GM18861 (cell line): ENCODE measurements at regions not wholly inside any gene's neighbourhood (a gene's known extent, or its start where the extent isn't known, plus 50 kb on each side); places are given as distances from the start of the nearest gene placed in this dataset.
"Not testable (repeated sequence)": the region's sequence is repeated elsewhere in the genome, so short reads cannot be mapped to it uniquely, and the experiment has no call there.

Experiments
- ATAC-seq: cut with Tn5 transposase; IDR thresholded peaks from one replicate; pipeline ENCODE4 v1.9.1; 2021; ENCODE audit not compliant: unreplicated experiment

DNA sequence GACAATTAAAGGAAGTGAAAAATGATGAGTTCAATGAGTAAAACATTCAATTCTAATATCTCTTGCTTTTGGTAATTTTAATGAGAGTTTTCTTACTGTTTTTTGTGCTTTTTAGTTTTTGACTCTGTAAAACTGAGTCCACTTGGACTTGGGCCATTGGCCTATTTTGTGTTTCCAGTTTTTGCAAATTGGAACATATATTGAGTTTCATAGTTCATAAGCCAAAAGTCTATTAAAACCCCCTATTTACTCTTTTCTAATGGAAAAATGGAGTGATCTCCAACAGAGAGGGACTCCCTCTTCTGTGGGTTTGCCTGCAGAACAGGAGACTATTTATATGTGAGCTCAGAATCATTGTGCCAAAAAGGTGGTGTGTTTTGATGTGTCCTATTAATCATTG, 219.7 kb upstream of the SPRY2 start:
- ATAC-seq: no peak

DNA sequence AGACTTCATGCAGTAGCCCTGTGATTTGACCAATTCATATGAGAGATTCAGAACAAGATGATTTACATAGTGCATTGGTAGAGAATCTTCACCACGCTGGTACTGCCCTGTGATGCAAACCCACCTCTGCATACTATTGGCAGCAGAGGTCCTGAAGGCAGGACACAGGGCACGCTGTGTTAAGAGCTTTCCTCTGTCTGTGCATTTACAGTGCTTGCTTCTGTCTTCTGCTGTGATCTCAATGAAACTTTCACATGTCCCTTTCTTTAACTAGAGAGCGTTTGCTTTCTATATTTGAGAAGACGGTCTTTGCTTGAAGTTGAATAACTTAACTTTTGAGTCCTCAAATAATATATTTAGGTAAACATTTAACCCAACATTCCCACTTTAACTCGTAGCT, 219.0 kb upstream of the SPRY2 start:
- ATAC-seq: no peak

DNA sequence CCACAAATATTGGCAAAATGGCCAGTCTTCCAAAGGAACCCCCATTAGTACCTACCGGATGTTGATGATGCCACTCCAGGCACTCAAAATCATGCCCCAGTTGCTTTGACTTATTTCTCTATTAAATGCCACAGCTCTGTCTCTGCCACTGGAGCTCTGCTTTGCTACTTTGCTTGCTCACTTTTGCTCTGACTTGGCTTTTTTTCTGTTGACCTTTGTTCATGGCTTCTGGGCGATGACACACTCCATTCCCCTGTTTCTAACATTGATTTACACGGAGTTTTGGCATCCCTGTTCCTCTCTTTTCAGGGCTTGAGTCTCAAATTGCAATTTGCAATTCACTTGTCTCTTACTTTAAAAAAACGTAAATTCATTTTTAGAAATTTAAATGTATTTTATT, 217.1 kb upstream of the SPRY2 start:
- no peak for ATAC-seq

DNA sequence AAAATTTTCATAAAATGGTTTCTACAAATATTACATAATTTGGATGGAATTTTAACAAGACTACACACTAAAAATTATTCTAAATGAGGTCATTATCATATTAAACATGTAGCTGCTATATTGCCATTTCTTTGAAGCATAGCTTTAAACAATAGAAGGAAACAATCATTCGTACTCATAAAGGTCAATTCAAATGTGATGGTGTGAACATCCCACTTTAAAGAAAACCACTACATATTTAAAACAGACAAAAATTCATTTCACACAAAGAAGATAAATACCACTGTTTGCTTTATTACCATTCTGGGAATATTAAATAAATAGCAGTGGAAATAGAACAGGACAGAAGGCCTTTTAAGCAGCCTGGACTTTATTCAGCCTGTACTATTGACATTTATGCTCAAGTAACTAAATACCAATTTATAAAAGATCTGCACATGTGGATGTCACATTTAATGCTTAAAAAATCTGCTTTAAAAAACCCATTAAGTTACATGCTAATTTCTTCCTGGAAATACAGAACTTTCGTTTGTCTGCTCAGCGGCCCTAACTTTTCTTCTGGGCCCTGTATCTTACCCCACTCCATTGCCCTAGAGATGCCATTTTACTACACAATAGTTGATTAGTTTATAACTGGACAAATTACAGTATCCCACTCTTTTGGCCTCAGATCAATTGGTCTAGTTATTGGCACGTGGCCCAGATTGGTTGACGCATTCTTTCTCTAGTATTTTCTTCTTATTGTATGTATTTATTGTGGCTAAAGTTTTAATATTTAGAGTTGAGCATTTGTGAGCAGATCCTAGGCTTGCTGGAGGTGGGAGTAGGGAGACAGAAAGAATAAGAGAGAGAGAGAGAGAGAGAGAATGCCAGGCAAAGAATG, 215.1 kb upstream of the SPRY2 start:
- ATAC-seq: no peak

DNA sequence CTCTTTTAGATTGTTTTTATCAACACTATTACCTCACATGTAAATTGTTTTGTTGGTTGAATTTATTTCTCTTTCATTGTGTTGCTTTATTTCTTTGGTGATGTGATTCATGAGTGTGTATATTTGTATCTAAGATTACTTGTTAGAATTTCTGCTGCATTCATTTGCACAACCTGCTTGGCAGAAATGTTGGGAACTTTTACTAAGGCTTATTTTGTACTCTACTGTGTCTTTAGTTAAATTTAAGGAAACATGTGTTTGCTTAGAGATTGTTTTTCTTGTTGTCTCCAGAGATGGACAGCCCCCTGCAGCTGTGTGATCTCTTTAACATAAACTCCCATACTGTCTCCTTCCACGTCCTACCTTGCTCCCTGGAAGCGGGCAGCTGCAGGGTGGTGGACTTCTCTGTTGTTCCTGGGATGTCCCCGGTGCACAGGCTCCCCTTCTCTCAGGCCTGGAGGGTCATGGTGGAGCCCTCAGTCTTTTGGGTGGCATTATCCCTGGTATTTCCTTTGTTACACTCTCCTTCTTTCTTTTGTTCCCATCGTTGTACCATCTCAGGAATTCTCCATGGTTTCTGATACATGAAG, 212.0 kb upstream of the SPRY2 start:
- ATAC-seq: no peak

DNA sequence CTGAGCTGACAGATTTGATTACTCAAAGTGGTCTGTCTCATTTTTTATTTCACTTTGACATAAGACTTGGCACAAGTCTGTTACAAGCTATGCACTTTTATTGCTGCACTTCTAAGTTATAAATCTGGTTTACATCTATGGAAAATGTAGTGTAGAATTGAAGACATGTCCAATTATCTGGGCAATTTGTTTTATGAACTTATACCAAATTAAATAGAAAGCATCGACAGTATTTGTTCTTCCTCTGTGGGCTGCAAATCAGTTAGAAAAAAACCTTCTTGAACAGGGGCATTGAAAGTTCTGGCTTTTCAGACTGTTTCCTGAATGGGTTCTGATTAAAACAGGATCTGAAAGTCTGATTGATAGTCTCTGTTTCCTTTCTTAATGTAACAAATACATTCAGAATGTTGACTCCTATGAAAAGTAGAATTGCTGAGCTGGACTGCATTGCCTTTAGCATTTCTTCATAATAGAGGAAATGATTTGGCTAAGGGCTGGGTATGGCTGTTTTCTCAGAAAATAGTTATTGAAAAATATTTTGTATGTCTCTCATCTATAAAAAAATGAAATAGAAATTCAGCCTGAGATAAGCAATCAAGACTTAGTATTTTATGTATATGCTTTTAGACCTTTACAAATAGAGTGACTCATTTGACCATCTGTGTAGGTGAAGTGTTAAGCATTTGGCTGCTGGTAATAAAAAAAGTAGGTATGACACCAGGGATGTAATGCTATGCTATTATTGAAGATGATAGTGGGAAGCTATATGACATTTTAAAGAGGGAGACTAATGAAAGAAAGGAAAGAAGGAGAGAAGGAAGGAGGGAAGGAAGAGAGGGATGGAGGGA, 210.9 kb upstream of the SPRY2 start:
- ATAC-seq: no peak

DNA sequence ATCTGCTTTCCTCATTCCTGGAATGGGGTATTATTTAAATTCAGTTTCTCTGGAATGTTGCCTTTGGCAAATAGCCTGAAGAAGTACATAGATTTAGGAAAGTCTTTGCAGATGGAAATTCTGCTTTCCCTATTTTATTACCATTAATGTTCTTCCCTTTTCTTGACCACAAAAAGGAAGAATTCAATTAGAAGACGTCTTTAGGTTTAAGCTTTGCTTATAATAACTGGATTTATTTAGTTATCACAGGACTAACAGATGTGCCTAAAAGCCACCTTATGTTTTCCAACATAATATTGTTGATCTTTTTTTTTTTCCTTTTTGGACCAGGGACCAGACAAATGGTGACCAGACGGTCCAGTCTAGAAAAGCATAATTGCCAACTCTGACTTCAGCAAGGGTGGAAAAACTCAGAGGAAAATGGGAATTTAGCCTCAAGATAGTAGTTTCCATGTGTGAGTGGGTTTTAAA, 210.1 kb upstream of the SPRY2 start:
- ATAC-seq: no peak

DNA sequence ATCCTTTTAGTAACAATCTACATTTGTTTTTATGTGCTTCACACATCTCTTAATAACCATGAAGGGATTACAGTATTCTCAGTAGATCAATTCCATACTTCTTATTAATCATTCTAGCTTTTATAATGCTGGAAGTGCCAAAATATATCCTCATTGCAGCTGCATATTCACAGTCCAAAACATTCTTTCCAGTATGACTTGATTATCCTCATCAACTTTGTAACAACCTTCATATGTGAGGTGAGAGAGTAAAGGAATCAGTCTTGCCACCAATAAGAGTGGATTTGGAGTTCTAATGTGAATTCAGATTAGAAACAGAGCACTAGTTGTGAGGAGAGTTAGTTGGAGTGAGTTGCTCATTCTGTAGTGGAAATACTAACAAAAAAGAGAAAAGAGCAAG, 208.0 kb upstream of the SPRY2 start:
- ATAC-seq: no peak

DNA sequence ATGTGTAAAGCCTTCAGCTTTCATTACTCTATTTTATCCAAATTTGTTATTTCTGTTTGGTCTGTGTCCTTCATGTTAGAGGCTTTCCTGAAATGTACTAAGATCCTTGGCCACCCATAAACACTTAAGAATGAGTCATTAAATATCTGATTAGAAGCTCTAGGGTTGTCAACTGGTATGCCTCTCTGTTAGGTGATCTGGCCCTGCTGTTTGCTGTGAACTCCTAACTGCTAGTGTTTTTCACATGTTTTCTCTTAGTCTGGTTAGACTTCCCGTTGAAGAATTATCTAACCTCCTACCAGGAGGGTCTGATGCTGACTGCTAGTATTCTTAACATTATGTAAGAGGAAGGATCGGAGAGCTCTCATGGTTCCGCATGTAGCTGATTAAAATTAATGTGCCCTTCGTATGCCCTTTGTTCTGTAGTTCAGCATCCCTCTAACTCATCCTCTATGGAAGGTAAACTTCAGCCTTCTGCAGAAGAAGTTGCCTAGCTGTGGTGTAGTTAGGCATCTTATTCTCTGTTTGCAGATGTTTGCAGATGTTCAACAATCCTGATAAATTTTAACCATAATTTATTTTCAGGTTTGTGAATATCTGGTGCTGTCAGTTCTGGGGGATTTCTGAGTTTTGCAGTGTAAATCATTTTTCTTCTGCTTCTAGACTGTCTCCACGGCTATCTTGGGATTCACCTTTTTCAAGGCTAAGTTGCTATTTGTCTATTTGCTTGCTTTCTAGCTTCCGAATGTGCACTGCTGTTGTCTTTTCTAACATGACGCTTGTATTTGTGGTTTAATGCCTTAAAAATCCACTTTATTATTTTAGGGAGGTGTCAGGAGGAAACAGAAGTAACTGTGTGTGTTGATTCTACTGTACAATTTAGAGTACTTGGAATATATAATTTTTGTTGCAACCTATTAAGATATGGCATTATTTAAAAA, 207.2 kb upstream of the SPRY2 start:
- no peak for ATAC-seq

DNA sequence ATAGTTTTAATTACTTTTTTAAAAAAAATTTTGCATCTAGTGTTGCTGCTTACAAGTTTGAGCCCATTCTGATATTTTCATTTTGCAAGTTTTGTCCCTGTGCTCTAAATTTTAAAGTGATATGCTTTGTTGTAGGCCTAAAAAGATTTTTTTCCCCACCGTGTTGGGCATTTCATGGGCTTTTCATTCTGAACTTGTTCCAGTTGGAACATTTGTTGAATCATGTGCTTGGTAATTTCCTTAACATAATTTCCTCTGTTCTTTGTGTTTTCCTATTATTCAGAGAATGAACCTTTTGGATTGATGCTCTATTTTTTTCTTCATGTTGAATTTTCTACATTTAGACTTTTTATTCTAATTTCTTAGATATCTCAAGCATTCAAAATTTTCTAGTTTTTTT, 206.4 kb upstream of the SPRY2 start:
- ATAC-seq: no peak

DNA sequence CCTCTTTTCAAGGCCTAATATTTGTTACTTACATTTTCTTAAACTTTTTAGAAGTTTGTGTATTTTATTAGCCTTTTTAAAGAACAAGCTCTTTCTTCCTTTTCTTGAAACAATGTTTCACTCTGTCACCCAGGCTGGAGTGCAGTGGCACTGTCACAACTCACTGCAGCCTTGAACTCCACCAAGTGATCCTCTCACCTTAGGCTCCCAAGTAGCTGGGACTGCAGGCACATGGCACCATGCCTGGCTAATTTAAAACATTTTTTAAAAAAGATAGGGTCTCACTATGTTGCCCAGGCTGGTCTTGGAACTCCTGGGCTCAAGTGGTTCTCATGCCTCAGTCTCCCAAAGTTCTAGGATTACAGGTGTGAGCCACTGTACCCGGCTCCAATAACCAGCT, 192.2 kb upstream of the SPRY2 start:
- ATAC-seq: no peak

DNA sequence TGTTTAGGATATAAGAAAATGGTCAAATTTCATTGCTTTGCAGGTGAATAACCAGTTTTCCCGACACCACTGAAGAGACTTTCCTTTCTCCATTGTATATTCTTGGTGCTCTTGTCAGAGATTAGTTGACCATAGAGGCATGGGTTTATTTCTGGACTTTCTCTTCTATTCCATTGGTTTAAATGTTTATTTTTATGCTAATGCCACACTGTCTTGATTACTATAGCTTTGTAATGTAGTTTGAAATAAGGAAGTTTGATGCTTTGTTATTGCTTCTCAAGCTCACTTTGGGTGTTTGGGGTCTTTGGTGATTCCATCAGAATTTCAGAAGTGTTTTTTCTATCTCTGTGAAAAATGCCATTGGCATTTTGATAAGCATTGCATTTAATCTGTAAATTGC, 190.0 kb upstream of the SPRY2 start:
- no peak for ATAC-seq

DNA sequence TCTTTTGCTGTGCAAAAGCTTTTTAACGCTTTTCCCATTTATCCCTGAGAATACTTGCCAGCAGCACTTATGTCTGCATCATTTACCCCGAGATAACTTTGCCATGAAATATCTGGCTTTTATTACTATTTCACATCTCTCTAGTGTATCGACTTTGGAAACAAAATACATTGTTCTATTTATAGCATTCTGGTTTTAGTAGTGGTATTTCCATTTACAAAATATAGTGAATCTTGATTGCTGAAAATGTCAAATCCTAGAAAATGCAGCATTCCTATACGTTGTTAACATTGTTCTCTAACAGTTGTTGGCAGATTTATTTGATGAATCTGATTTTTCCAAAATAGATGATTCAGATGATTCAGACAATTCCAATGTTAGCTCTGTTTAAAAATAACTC, 189.3 kb upstream of the SPRY2 start:
- ATAC-seq: no peak

DNA sequence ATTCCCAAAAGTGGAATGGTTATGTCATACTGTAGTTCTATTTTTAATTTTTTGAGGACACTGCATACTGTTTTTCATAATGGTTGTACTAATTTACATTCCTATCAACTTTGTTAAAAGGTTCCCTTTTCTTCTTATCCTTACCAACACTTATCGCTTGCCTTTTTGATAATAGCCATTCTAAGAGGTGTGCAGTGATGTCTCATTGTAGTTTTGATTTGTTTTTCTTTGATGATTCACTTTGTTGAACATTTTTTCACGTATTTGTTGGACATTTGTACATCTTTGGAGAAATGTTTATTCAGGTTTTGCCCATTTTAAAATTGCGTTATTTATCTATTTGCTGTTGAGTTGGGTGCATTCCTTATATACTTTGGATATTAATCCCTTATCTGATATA, 188.8 kb upstream of the SPRY2 start:
- ATAC-seq: no peak

DNA sequence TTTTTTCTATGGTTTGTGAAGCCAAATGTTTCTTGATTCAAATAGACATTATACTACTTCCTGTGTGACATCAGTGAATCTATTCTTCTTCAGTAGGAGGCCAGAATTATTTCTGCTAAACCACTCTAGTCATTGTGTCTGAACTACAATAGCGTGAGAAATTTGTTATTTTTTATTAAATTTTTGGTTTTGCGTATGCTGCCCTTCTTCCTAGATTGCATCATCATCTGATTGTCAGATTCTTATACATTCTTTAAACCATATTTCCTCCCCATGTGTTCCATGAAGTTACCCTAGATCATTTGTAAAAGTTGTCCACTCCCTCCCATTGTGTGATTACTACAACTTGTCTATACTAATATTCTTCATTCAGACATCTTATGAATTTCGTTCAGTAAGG, 187.8 kb upstream of the SPRY2 start:
- ATAC-seq: no peak

DNA sequence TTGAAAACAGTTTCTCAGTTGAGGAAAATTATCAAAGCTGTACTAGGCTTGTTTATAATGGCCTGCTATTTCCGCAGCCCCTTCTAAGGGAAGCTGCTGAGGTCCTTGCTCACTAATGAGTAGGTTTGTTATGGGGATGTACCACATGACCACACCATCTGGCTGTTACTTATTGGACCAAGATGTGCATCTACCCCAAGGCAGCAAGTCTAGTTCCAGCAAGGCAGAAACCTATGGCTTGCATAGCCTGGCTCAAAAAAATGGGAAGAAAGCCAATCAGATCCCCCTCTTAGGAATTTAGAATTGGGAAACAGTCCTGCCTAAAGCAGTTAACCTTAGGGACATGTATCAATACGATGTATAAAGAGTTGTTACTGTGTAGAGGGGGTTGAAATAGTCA, 186.5 kb upstream of the SPRY2 start:
- ATAC-seq: no peak

DNA sequence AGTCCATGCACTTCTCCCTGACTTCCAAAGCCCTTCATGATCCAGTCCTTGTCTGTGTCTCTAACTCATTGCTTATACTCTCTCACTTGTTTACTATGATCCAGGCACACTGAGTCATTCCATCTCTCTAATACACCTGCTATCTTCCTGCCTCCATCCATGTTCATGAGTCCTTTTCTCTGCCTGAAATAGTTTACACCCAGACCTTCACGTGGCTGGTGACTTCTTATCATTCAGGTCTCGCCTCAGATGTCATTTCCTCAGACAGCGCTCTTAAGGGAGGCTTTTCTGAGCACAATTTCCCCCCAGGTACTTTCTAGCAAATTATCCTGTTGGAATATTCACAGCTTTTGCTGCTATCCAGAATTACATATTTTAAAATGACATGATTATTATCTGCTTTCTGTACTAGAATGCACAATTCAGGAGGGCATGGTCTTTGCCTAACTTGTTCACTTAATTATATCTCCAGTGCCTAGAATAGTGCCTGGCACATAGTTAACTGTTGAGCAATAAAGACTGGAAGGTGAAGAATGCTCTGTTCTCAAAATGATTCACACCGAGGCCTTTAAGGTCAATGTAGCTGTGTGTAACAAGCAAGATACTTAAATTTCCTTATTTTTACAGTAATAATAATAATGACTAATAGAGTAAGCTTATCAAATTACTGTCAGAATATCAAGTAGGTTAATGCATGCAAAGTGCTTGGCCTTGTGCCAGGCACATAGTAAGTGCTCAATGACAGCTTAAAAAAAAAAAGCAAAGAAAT, 183.7 kb upstream of the SPRY2 start:
- ATAC-seq: no peak

DNA sequence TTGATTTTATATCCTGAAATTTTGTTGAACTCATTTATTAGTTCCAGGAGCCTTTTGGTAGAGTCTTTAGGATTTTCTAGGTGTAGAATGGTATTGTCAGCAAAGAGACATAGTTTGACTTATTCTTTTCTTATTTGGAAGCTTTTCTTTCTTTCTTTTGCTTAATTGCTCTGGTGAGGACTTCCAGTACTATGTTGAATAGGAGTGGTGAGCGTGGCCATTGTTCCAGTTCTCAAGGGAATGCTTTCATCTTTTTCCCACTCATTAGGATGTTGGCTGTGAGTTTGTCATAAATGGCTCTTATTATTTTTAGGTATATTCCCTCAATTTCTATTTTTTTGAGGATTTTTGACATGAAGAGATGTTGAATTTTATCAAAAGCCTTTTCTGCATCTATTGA, 182.2 kb upstream of the SPRY2 start:
- ATAC-seq: no peak

DNA sequence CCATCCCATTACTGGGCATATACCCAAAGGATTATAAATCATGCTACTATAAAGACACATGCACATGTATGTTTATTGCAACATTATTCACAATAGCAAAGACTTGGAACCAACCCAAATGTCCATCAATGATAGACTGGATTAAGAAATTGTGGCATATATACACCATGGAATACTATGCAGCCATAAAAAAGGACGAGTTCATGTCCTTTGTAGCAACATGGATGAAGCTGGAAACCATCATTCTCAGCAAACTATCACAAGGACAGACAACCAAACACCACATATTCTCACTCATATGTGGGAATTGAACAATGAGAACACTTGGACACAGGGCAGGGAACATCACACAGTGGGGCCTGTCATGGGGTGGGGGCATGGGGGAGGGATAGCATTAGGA, 181.5 kb upstream of the SPRY2 start:
- not testable (repeated sequence) for ATAC-seq

DNA sequence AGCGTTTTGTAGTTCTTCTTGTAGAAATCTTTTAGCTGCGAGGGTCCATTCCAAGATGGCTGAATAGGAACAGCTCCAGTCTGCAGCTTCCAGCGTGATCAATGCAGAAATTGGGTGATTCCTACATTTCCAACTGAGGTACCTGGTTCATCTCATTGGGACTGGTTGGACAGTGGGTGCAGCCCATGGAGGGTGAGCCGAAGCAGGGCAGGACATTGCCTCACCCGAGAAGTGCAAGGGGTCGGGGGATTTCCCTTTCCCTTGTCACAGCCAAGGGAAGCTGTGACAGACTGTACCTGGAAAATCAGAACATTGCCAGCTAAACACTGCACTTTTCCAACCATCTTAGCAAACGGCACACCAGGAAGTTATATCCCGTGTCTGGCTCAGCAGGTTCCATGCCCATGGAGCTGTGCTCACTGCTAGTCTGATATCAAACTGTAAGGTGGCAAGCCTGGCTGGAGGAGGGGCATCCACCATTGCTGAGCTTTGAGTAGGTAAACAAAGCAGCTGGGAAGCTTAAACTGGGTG, 176.0 kb upstream of the SPRY2 start:
- ATAC-seq: no peak
